ENCODE measurements at regions not wholly inside any gene's neighbourhood (a gene's known extent, or its start where the extent isn't known, plus 50 kb on each side); places are given as distances from the start of the nearest gene placed in this dataset.

DNA sequence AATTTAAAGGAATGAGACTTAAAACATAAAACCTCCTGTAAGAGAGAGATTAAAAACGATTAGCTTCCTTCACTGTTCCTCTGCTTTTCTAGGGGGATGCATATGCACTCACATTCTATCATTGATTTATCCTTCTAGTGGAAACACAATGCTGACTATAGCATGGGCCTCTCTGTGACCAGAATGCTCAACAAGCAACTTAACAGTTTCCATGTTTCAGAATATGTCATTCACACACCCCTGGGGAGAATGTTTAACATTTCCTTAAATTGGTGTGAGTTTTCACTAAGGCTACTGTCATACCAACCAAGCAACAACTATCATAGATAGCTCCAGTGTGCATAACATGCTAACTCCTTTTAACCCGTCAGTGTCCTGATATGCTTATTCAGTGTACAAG is 337.9 kb upstream of the GRM7 start:
- no peak for DNase-seq (ENCODE audit: low read depth)
- no peak overlapping the region for H3K4me3 ChIP-seq (replicated peaks; ENCODE audit: low read depth, low read length)
- TF ChIP-seq, protein P1, sequence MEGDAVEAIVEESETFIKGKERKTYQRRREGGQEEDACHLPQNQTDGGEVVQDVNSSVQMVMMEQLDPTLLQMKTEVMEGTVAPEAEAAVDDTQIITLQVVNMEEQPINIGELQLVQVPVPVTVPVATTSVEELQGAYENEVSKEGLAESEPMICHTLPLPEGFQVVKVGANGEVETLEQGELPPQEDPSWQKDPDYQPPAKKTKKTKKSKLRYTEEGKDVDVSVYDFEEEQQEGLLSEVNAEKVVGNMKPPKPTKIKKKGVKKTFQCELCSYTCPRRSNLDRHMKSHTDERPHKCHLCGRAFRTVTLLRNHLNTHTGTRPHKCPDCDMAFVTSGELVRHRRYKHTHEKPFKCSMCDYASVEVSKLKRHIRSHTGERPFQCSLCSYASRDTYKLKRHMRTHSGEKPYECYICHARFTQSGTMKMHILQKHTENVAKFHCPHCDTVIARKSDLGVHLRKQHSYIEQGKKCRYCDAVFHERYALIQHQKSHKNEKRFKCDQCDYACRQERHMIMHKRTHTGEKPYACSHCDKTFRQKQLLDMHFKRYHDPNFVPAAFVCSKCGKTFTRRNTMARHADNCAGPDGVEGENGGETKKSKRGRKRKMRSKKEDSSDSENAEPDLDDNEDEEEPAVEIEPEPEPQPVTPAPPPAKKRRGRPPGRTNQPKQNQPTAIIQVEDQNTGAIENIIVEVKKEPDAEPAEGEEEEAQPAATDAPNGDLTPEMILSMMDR (IDR thresholded peaks at IDR 0.05; ENCODE audit: low read length, missing control alignments) = no peak

DNA sequence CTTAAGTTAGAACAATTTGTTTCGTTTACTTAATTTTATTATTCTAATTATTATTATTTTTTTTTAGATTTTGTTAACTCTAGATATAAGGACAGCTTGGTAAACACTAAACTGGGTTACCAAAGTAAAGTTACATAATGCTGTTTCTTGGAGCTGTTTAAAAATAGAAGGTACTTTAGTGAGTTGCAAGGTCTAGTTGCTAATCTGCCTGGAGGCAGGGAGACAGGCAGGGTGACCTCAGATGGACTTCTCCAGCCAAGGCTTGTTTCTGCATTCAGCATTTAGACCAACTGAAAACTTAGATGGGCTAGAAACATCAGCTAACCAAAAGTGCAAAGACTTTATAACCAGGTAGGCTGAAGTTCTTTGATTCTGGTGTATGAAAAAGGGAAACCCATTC is 336.4 kb upstream of the GRM7 start:
- DNase-seq (ENCODE audit: low read depth) = no peak
- no peak overlapping the region for H3K4me3 ChIP-seq (replicated peaks; ENCODE audit: low read depth, low read length)
- TF ChIP-seq, protein P1 (IDR thresholded peaks at IDR 0.05; ENCODE audit: low read length, missing control alignments) = no peak

DNA sequence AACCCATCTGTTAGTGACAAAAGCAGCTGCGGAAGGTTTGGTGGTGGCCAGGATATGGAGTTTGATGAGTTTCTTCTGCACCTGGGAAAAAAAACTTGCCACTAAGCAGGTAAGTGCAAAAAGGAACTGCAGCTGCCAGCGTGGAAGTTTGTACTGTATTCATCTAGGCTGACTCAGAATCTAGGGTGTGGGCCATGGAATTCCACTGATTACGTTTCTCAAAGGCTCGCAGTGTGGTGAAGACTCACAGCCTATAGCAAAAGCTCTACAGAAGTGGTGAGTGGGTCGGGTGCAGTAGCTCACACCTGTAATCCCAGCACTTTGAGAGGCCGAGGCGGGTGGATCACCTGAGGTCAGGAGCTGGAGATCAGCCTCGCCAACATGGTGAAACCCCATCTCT is 334.6 kb upstream of the GRM7 start:
- TF ChIP-seq, protein P1 (IDR thresholded peaks at IDR 0.05; ENCODE audit: low read length, missing control alignments) = no peak
- DNase-seq (ENCODE audit: low read depth) = no peak
- no peak overlapping the region for H3K4me3 ChIP-seq (replicated peaks; ENCODE audit: low read depth, low read length)

DNA sequence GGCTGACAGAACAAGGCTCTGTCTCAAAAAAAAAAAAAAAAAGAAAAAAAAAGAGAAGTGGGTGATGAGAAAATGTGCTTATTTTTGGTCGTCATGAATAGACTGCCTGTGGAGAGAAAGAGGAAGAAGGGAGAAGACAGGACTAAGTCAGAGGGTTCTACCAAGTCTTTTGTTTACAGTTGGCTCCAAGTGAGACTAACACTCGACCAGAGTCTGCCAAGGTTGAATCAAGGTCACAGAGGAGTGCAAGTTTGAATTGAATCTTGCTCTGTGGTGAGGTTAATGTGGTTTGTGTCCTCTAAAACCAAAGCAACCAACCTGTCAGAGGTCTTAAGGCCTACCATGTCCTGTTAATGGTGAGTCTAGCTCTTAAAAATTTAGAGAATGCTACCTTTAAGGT is 334.1 kb upstream of the GRM7 start:
- TF ChIP-seq, protein P1 (IDR thresholded peaks at IDR 0.05; ENCODE audit: low read length, missing control alignments) = no peak
- no peak overlapping the region for H3K4me3 ChIP-seq (replicated peaks; ENCODE audit: low read depth, low read length)
- no peak for DNase-seq (ENCODE audit: low read depth)

DNA sequence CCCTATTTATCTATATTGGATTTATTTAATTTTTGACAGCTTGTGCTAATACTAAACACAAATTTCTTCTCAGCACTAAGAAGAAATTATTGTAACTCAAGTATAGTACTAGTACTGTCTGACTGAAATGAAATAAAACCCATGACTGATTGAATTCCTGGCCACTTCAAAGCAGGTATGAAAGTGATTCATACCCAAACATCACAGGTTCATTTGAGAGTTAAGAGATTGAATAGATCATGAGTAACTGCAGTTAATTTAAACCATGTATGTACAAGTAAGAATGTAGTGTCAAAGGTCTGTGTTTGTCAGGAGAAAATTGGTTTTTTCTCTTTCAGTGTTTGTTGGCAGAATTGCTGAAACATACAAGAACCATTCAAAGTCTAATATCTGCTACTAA is 332.0 kb upstream of the GRM7 start:
- TF ChIP-seq, protein P1 (IDR thresholded peaks at IDR 0.05; ENCODE audit: low read length, missing control alignments) = no peak
- no peak for DNase-seq (ENCODE audit: low read depth)
- no peak overlapping the region for H3K4me3 ChIP-seq (replicated peaks; ENCODE audit: low read depth, low read length)

DNA sequence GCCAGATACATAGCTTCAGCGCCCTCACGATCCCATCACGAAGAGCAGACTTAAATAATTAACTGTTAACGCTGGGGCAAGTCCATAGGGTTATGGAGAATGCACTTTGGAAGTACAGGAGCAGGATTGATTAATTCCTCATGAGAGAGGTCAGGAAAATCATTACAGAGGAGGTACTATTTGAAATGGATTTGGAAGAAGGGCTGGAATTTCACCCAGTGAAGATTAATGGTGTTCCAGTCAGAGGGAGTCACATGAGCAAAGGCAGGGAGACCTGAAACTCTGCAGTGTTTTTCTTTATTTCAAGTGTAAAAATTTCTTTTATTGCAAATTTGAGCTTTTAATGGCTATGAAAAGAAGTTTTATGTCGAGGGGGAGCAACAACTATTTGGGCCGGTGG is 329.8 kb upstream of the GRM7 start:
- H3K4me3 ChIP-seq (replicated peaks; ENCODE audit: low read depth, low read length) = no peak overlapping the region
- DNase-seq (ENCODE audit: low read depth) = no peak
- TF ChIP-seq, protein P1 (IDR thresholded peaks at IDR 0.05; ENCODE audit: low read length, missing control alignments) = no peak

DNA sequence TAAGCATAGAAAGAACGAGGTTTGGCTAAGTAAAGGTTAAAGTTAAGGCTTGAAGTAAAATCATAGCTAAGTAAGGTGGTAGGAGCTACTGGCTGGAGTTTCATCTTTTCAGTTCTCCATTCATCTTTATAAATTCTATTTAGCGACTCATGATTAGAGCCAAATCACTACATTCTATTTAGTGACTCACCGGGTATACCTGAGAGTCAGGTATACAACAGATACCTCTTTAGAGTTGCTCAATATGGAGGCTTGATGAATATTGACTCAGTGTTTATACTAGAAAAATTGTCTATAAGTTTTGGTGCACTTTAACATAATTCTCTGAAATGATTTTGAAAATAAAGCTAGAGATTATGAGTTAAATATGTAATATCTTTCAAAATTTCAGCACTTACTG is 328.8 kb upstream of the GRM7 start:
- TF ChIP-seq, protein P1 (IDR thresholded peaks at IDR 0.05; ENCODE audit: low read length, missing control alignments) = no peak
- no peak for DNase-seq (ENCODE audit: low read depth)
- no peak overlapping the region for H3K4me3 ChIP-seq (replicated peaks; ENCODE audit: low read depth, low read length)
